SK-N-SH (cell line): ENCODE measurements at regions not wholly inside any gene's neighbourhood (a gene's known extent, or its start where the extent isn't known, plus 50 kb on each side); places are given as distances from the start of the nearest gene placed in this dataset.
"Not testable (repeated sequence)": the region's sequence is repeated elsewhere in the genome, so short reads cannot be mapped to it uniquely, and the experiment has no call there.

Experiments used
- CTCF ChIA-PET: fragments of 300-600, 350-600 bp; formaldehyde crosslinking; extraction: SDS; loops from one replicate; lab custom pipeline; 2021; lab: Yijun Ruan, JAX
- POLR2A ChIA-PET: fragments of 350-600 bp; sonication (Branson Sonifier 250); formaldehyde crosslinking; extraction: SDS; loops from one replicate; lab custom pipeline; 2020; ENCODE audit warnings: antibody characterized with exemption, inconsistent platforms; lab: Yijun Ruan, JAX
- DNase-seq: peaks from one replicate; pipeline ENCODE4 v3.0.0; 2012
- H2AFZ ChIP-seq: fragments of 200-600 bp; sonication (generic); 2 replicates; pipeline ENCODE4 v1.8.1; 2016; ENCODE audit warnings: antibody characterized with exemption, mild to moderate bottlenecking, low read depth
- H3F3A ChIP-seq: fragments of 200-600 bp; sonication (generic); replicated peaks from 2 replicates; pipeline ENCODE3; 2016; ENCODE audit warnings: antibody characterized with exemption, mild to moderate bottlenecking; ENCODE audit not compliant: insufficient read depth
- H3K27ac ChIP-seq, 2 experiments: fragments of 200-500 bp in 1 of 2; fragments of 200-600 bp in 1 of 2; sonication (Bioruptor generic) in 1 of 2; sonication (generic), shearing (Covaris generic) in 1 of 2; 2 replicates each; pipeline versions ENCODE4 v1.5.1 to v1.6.1; 2014 to 2016; ENCODE audit warnings: low read depth in 2 of 2, inconsistent platforms in 1 of 2, low read length in 1 of 2, mild to moderate bottlenecking in 1 of 2, mixed read lengths in 1 of 2
- H3K27me3 ChIP-seq: fragments of 200-600 bp; sonication (generic), shearing (Covaris generic); 2 replicates; pipeline ENCODE4 v1.6.1; 2016; ENCODE audit warnings: mixed run types; ENCODE audit not compliant: insufficient read depth
- H3K36me3 ChIP-seq, 2 experiments: fragments of 200-500 bp in 1 of 2; fragments of 200-600 bp in 1 of 2; sonication (Bioruptor generic) in 1 of 2; sonication (generic) in 1 of 2; replicated peaks in 1 of 2; 2 replicates each; pipeline versions ENCODE3 to v1.5.1; 2014 to 2016; ENCODE audit warnings: low read length in 1 of 2, mild to moderate bottlenecking in 1 of 2; ENCODE audit not compliant: insufficient read depth in 2 of 2, control insufficient read depth in 1 of 2
- H3K4me1 ChIP-seq, 2 experiments: fragments of 200-500 bp in 1 of 2; fragments of 200-600 bp in 1 of 2; sonication (Bioruptor generic) in 1 of 2; sonication (generic), shearing (Covaris generic) in 1 of 2; 2 replicates each; pipeline versions ENCODE4 v1.5.1 to v1.6.1; 2014 to 2016; ENCODE audit warnings: low read depth in 1 of 2, low read length in 1 of 2, mixed run types in 1 of 2; ENCODE audit not compliant: insufficient read depth in 2 of 2, control insufficient read depth in 1 of 2
- H3K4me2 ChIP-seq: fragments of 200-600 bp; sonication (generic), shearing (Covaris generic); 2 replicates; pipeline ENCODE4 v1.6.1; 2017; ENCODE audit warnings: mixed run types
- H3K4me3 ChIP-seq, 2 experiments: fragments of 200-500 bp in 1 of 2; fragments of 200-600 bp in 1 of 2; sonication (Bioruptor generic) in 1 of 2; sonication (generic), shearing (Covaris generic) in 1 of 2; 2 replicates each; pipeline versions ENCODE4 v1.5.1 to v1.8.1; 2014 to 2016; ENCODE audit warnings: low read depth in 2 of 2, inconsistent platforms in 1 of 2, low read length in 1 of 2, mild to moderate bottlenecking in 1 of 2, mixed read lengths in 1 of 2, moderate library complexity in 1 of 2
- H3K79me2 ChIP-seq: fragments of 200-600 bp; sonication (generic); 2 replicates; pipeline ENCODE4 v1.8.1; 2017; ENCODE audit warnings: mild to moderate bottlenecking; ENCODE audit not compliant: insufficient read depth
- H3K9ac ChIP-seq: fragments of 200-600 bp; sonication (generic); 2 replicates; pipeline ENCODE4 v1.6.1; 2017; ENCODE audit warnings: mixed run types
- H3K9me2 ChIP-seq: fragments of 200-600 bp; sonication (generic); 2 replicates; pipeline ENCODE4 v1.6.1; 2017; ENCODE audit warnings: mixed run types
- H3K9me3 ChIP-seq: fragments of 200-600 bp; sonication (generic); 2 replicates; pipeline ENCODE4 v1.6.1; 2017; ENCODE audit warnings: mixed run types, mild to moderate bottlenecking, moderate library complexity
- H4K20me1 ChIP-seq: fragments of 200-600 bp; sonication (generic); 2 replicates; pipeline ENCODE4 v1.6.1; 2017; ENCODE audit warnings: mild to moderate bottlenecking, mixed run types; ENCODE audit not compliant: insufficient read depth
- CHD2 ChIP-seq: fragments of 150-350 bp; IDR thresholded peaks from 2 replicates; pipeline ENCODE4 v1.6.1; 2018; ENCODE audit warnings: low read length; ENCODE audit not compliant: partially characterized antibody
- CTCF ChIP-seq: fragments of 200-600 bp; sonication (generic); IDR thresholded peaks from 2 replicates; pipeline ENCODE4 v1.6.1; 2017; ENCODE audit warnings: antibody characterized with exemption, mild to moderate bottlenecking, moderate library complexity
- FOXJ3 ChIP-seq: sonication (generic); formaldehyde crosslinking; IDR thresholded peaks from 2 replicates; pipeline ENCODE4 v1.5.1; 2020; ENCODE audit warnings: mild to moderate bottlenecking, missing genetic modification reagents
- GABPA ChIP-seq: IDR thresholded peaks from 2 replicates; pipeline ENCODE4 v1.4.0; 2012; ENCODE audit warnings: low read depth, mild to moderate bottlenecking
- MEF2A ChIP-seq: IDR thresholded peaks from 2 replicates; pipeline ENCODE4 v1.4.0; 2012; ENCODE audit warnings: low read depth, borderline replicate concordance
- NRF1 ChIP-seq: IDR thresholded peaks from 2 replicates; pipeline ENCODE4 v1.6.1; 2012; ENCODE audit warnings: low read depth, mild to moderate bottlenecking, low read length
- REST ChIP-seq: IDR thresholded peaks from 2 replicates; pipeline ENCODE4 v1.6.1; 2012; ENCODE audit warnings: mild to moderate bottlenecking, low read depth, low read length, moderate library complexity
- TEAD4 ChIP-seq: IDR thresholded peaks from 2 replicates; pipeline ENCODE4 v1.4.0; 2012; ENCODE audit warnings: mild to moderate bottlenecking, borderline replicate concordance; ENCODE audit not compliant: insufficient read depth
- USF2 ChIP-seq: fragments of 150-350 bp; IDR thresholded peaks from 2 replicates; pipeline ENCODE4 v1.6.1; 2017; ENCODE audit warnings: antibody characterized with exemption, low read length, low read depth, borderline replicate concordance
- YY1 ChIP-seq: IDR thresholded peaks from 2 replicates; pipeline ENCODE4 v1.4.0; 2012; ENCODE audit warnings: low read depth, mild to moderate bottlenecking
- ZBTB33 ChIP-seq: IDR thresholded peaks from 2 replicates; pipeline ENCODE4 v1.4.0; 2012; ENCODE audit warnings: low read depth, borderline replicate concordance
- WGBS: methylation state at CpG from one replicate; pipeline ENCODE4 v1.1.6; 2017; ENCODE audit warnings: low lambda C conversion rate; 5-methylcytosine and 5-hydroxymethylcytosine counted together

GRCh38 chr2:236376566-236377244, 112.5 kb upstream of the ASB18 start:
- H3K4me2 ChIP-seq, result no peak overlapping the region
- H3K9ac ChIP-seq, result no peak overlapping the region
- no peak overlapping the region for H3K4me3 ChIP-seq
- no peak overlapping the region for H3K27ac ChIP-seq
- H4K20me1 ChIP-seq, result no peaks in the 10 kb centered on the region
- H3K27me3 ChIP-seq, result no peaks in the 10 kb centered on the region
- no peaks in the 10 kb centered on the region for H3K4me1 ChIP-seq
- H3K36me3 ChIP-seq, result no peaks in the 10 kb centered on the region
- ChIA-PET POLR2A (no interaction called here), CTCF (no interaction called here)
- DNase-seq, result no peak
- whole genome bisulfite sequencing, result 42% methylated on average over 7 of the region's 7 CpGs
- H2AFZ ChIP-seq, result no peak overlapping the region
- no peaks in the 10 kb centered on the region for H3K79me2 ChIP-seq
- TF ChIP-seq ZBTB33, result no peak
- no peak for TF ChIP-seq FOXJ3
- TF ChIP-seq CHD2, result no peak
- no peak for TF ChIP-seq USF2
- TF ChIP-seq NRF1, result no peak
- no peaks in the 10 kb centered on the region for H3F3A ChIP-seq
- H3K9me3 ChIP-seq, result no peaks in the 10 kb centered on the region
- no peaks in the 10 kb centered on the region for H3K9me2 ChIP-seq

GRCh38 chr2:236380051-236380612, 115.9 kb upstream of the ASB18 start:
- ChIA-PET CTCF (no interaction called here), POLR2A (interaction anchor here (0.6 kb wide), 1 partner anchor 196 kb away, joined by 3 read pairs; no protein-coding TSS in a partner anchor)
- Histone ChIP-seq H3K9me3 (no peaks in the 10 kb centered on the region), H3K27me3 (no peaks in the 10 kb centered on the region), H3F3A (no peaks in the 10 kb centered on the region), H3K9ac (no peak overlapping the region), H3K27ac (no peak overlapping the region), H3K36me3 (no peaks in the 10 kb centered on the region), H3K4me2 (no peak overlapping the region), H3K4me1 (no peaks in the 10 kb centered on the region), H3K4me3 (no peak overlapping the region), H2AFZ (no peak overlapping the region), H4K20me1 (no peaks in the 10 kb centered on the region), H3K9me2 (no peaks in the 10 kb centered on the region), H3K79me2 (no peaks in the 10 kb centered on the region)
- DNase-seq, result no peak
- WGBS, result 58% methylated on average over 16 of the region's 16 CpGs
- TF ChIP-seq CHD2 (no peak), GABPA (no peak), CTCF (no peak), TEAD4 (no peak), YY1 (no peak), REST (no peak), MEF2A (no peak)

- CTCF ChIA-PET, result interaction anchor here (1.0 kb wide), 1 partner anchor 132 kb away, joined by 3 read pairs; no protein-coding TSS in a partner anchor
These were observed 117.0 kb upstream of the ASB18 start for GRCh38 chr2:236381253-236381652.

More at GRCh38 chr2:236381253-236381652, 117.0 kb upstream of the ASB18 start:
- WGBS, result 11% methylated on average over 6 of the region's 6 CpGs
- H3K9me2 ChIP-seq, H3K4me1 ChIP-seq, DNase-seq, H3K27me3 ChIP-seq, H2AFZ ChIP-seq, H4K20me1 ChIP-seq, H3K9ac ChIP-seq, H3K27ac ChIP-seq, H3K9me3 ChIP-seq, H3F3A ChIP-seq, POLR2A ChIA-PET, H3K4me2 ChIP-seq, H3K79me2 ChIP-seq, H3K4me3 ChIP-seq, H3K36me3 ChIP-seq: not testable (repeated sequence)
